ENCODE measurements at regions not wholly inside any gene's neighbourhood (a gene's known extent, or its start where the extent isn't known, plus 50 kb on each side); places are given as distances from the start of the nearest gene placed in this dataset.
"Not testable (repeated sequence)": the region's sequence is repeated elsewhere in the genome, so short reads cannot be mapped to it uniquely, and the experiment has no call there.

GRCh38 chr10:117431160-117431559 is 55.9 kb upstream of the PDZD8 start:
- Mint-ChIP-seq H3K27me3 (peaks cover 34% of the 10 kb centered on the region), H3K4me1 (peaks cover 5% of the 10 kb centered on the region), H3K4me3 (no peak overlapping the region), H3K36me3 (ENCODE audit: insufficient read depth) (peaks cover 2% of the 10 kb centered on the region), H3K27ac (ENCODE audit: low read depth) (no peak overlapping the region), H3K9me3 (no peaks in the 10 kb centered on the region)
- no peak for ATAC-seq (replicated peaks; ENCODE audit: extremely low read depth, poor library complexity, severe bottlenecking)
- DNase-seq (ENCODE audit: low spot score in 2 of 2): no peak

GRCh38 chr10:117430535-117430934 is 55.3 kb upstream of the PDZD8 start:
- not testable (repeated sequence) for H3K4me1 Mint-ChIP-seq; DNase-seq (ENCODE audit: low spot score in 2 of 2); H3K27ac Mint-ChIP-seq (ENCODE audit: low read depth); H3K4me3 Mint-ChIP-seq; H3K9me3 Mint-ChIP-seq; ATAC-seq (replicated peaks; ENCODE audit: extremely low read depth, poor library complexity, severe bottlenecking); H3K36me3 Mint-ChIP-seq (ENCODE audit: insufficient read depth)
- peaks cover 34% of the 10 kb centered on the region for H3K27me3 Mint-ChIP-seq

- Mint-ChIP-seq H3K4me3 (no peak overlapping the region), H3K9me3 (no peaks in the 10 kb centered on the region)
These were observed 54.5 kb upstream of the PDZD8 start for GRCh38 chr10:117429643-117430265.

GRCh38 chr10:117427356-117427755 is 52.1 kb upstream of the PDZD8 start:
- Mint-ChIP-seq H3K9me3 (no peaks in the 10 kb centered on the region), H3K36me3 (ENCODE audit: insufficient read depth) (peaks cover 2% of the 10 kb centered on the region)

More at GRCh38 chr10:117429643-117430265, 54.5 kb upstream of the PDZD8 start:
- DNase-seq (ENCODE audit: low spot score in 2 of 2) (no peak), ATAC-seq (replicated peaks; ENCODE audit: extremely low read depth, poor library complexity, severe bottlenecking) (no peak)
- H3K27ac Mint-ChIP-seq (ENCODE audit: low read depth): no peak overlapping the region
- H3K36me3 Mint-ChIP-seq (ENCODE audit: insufficient read depth): peaks cover 2% of the 10 kb centered on the region
- H3K4me1 Mint-ChIP-seq: peaks cover 5% of the 10 kb centered on the region
- peaks cover 34% of the 10 kb centered on the region for H3K27me3 Mint-ChIP-seq

GRCh38 chr10:117425974-117426566 is 50.8 kb upstream of the PDZD8 start:
- Mint-ChIP-seq H3K36me3 (ENCODE audit: insufficient read depth) (peaks cover 2% of the 10 kb centered on the region), H3K4me1 (no peaks in the 10 kb centered on the region), H3K4me3 (no peak overlapping the region), H3K27ac (ENCODE audit: low read depth) (no peak overlapping the region), H3K27me3 (peaks cover 14% of the 10 kb centered on the region), H3K9me3 (peaks cover 4% of the 10 kb centered on the region)
- ATAC-seq (replicated peaks; ENCODE audit: extremely low read depth, poor library complexity, severe bottlenecking) (no peak), DNase-seq (ENCODE audit: low spot score in 2 of 2) (no peak)

More at GRCh38 chr10:117427356-117427755, 52.1 kb upstream of the PDZD8 start:
- H3K27ac Mint-ChIP-seq (ENCODE audit: low read depth): no peak overlapping the region
- DNase-seq (ENCODE audit: low spot score in 2 of 2): no peak
- ATAC-seq (replicated peaks; ENCODE audit: extremely low read depth, poor library complexity, severe bottlenecking): no peak
- peaks cover 14% of the 10 kb centered on the region for H3K27me3 Mint-ChIP-seq
- H3K4me3 Mint-ChIP-seq: no peak overlapping the region
- no peaks in the 10 kb centered on the region for H3K4me1 Mint-ChIP-seq

GRCh38 chr10:117424883-117425649 is 49.8 kb upstream of the PDZD8 start:
- peaks cover 6% of the 10 kb centered on the region for H3K9me3 Mint-ChIP-seq
- no peaks in the 10 kb centered on the region for H3K4me1 Mint-ChIP-seq
- no peaks in the 10 kb centered on the region for H3K36me3 Mint-ChIP-seq (ENCODE audit: insufficient read depth)
- H3K27ac Mint-ChIP-seq (ENCODE audit: low read depth): no peak overlapping the region
- DNase-seq (ENCODE audit: low spot score in 2 of 2) (no peak), ATAC-seq (replicated peaks; ENCODE audit: extremely low read depth, poor library complexity, severe bottlenecking) (no peak)
- H3K27me3 Mint-ChIP-seq: peaks cover 19% of the 10 kb centered on the region
- H3K4me3 Mint-ChIP-seq: no peak overlapping the region
